ENCODE measurements at regions not wholly inside any gene's neighbourhood (a gene's known extent, or its start where the extent isn't known, plus 50 kb on each side); places are given as distances from the start of the nearest gene placed in this dataset.

DNA sequence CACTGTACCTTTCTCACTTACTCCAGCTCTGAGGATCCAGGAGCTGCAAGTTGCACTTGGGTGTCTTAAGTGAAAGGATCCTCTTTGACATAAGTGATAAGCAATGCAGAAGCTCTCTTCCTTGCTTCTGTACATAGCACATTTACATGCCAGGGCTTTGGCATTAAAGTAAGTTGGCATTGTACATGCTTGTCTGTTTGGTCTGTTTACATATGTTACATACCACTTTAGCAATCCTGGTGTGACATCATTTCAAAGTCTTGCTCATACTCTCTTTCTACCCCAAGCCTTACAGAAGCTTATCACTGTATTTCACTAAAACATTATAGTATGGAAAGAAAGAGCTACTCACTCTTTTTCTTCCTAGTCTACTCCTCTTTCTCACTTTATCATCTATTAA, 2548.3 kb downstream of the ARAP2 start:
- no peak overlapping the region for H3K4me3 ChIP-seq
- H3K36me3 ChIP-seq = no peaks in the 10 kb centered on the region
- intact Hi-C loops (cut with DNase I) = no loop called here
- no peak overlapping the region for H3K27ac ChIP-seq
- ATAC-seq (no peak), DNase-seq (no peak)
- no peaks in the 10 kb centered on the region for H3K4me1 ChIP-seq
- H3K27me3 ChIP-seq = no peaks in the 10 kb centered on the region
- TF ChIP-seq, protein P1, sequence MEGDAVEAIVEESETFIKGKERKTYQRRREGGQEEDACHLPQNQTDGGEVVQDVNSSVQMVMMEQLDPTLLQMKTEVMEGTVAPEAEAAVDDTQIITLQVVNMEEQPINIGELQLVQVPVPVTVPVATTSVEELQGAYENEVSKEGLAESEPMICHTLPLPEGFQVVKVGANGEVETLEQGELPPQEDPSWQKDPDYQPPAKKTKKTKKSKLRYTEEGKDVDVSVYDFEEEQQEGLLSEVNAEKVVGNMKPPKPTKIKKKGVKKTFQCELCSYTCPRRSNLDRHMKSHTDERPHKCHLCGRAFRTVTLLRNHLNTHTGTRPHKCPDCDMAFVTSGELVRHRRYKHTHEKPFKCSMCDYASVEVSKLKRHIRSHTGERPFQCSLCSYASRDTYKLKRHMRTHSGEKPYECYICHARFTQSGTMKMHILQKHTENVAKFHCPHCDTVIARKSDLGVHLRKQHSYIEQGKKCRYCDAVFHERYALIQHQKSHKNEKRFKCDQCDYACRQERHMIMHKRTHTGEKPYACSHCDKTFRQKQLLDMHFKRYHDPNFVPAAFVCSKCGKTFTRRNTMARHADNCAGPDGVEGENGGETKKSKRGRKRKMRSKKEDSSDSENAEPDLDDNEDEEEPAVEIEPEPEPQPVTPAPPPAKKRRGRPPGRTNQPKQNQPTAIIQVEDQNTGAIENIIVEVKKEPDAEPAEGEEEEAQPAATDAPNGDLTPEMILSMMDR (IDR thresholded peaks at IDR 0.05) = no peak
- H3K9me3 ChIP-seq = peaks cover 0 to 38% (median 0%) of the 10 kb centered on the region in 11 donors

DNA sequence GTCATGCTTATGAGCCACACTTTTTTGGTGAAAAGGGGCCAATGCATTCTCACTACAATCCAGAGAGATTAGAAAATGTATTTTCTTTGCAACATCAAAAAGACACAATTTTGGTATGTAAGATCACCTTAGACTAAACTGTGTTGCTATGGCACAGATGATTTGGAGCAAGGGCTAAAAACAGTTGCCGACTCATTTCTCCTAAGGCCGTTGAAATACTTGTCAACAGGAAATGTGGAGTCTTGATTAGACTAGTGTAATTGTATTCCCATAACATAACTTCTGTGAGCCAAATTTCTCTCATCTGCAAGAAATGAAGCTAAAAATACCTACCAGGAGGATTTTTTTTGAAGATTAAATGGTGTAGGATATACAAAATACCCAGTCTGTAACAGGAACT, 2547.7 kb downstream of the ARAP2 start:
- no peaks in the 10 kb centered on the region for H3K4me1 ChIP-seq
- peaks cover 0 to 38% (median 2%) of the 10 kb centered on the region in 11 donors for H3K9me3 ChIP-seq
- TF ChIP-seq, protein P1 (IDR thresholded peaks at IDR 0.05) = no peak
- WGBS, 2 donors = 9 to 11% methylated on average over 2 of the region's 2 CpGs
- H3K27me3 ChIP-seq = no peaks in the 10 kb centered on the region
- no peak for DNase-seq
- no peak overlapping the region for H3K4me3 ChIP-seq
- H3K36me3 ChIP-seq = no peaks in the 10 kb centered on the region
- no peak overlapping the region for H3K27ac ChIP-seq
- intact Hi-C loops (cut with DNase I) = no loop called here
- no peak for ATAC-seq

DNA sequence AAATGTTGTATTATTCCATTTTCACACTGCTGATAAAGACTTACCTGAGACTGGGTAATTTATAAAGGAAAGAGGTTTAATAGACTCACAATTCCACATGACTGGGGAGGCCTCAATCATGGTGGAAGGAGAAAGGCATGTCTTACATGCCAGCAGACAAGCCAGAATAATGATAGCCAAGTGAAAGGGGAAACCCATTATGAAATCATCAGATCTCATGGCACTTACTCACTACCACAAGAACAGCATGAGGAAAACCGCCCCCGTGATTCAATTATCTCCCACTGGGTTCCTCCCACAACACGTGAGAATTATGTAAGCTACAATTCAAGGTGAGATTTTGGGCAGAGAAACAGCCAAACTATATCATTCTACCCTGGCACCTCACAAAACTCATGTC, 2535.1 kb downstream of the ARAP2 start:
- Histone ChIP-seq H3K27ac (no peak overlapping the region), H3K4me3 (no peak overlapping the region), H3K4me1 (no peaks in the 10 kb centered on the region), H3K27me3 (no peaks in the 10 kb centered on the region), H3K9me3 (peaks cover 0 to 53% (median 6%) of the 10 kb centered on the region in 11 donors), H3K36me3 (no peaks in the 10 kb centered on the region)
- ATAC-seq = no peak
- 76 to 78% methylated on average over 3 of the region's 3 CpGs for WGBS, 2 donors
- no peak for DNase-seq
- intact Hi-C loops (cut with DNase I) = no loop called here
- TF ChIP-seq, protein P1 (IDR thresholded peaks at IDR 0.05) = no peak

DNA sequence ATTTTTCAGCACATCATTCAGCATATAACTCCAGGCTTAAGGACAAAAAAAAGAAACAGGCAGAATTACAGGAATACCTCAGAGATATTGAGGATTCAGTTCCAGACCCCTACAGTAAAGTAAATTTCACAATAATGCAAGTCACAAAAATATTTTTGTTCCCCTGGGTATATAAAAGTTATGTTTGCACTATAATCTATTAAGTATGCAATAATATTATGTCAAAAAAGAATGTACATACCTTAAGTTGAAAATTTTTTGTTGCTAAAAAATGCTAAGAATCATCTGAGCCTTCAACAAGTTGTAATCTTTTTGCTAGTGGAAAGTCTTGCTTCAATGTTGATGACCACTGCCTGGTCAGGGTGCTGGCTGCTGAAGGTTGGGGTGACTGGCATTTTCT, 2532.5 kb downstream of the ARAP2 start:
- no peak overlapping the region for H3K4me3 ChIP-seq
- H3K4me1 ChIP-seq = no peaks in the 10 kb centered on the region
- intact Hi-C loops (cut with DNase I) = no loop called here
- H3K36me3 ChIP-seq = no peaks in the 10 kb centered on the region
- no peak for DNase-seq
- TF ChIP-seq, protein P1 (IDR thresholded peaks at IDR 0.05) = no peak
- no peaks in the 10 kb centered on the region for H3K27me3 ChIP-seq
- H3K27ac ChIP-seq = no peak overlapping the region
- ATAC-seq = no peak
- H3K9me3 ChIP-seq = peaks cover 0 to 29% (median 4%) of the 10 kb centered on the region in 11 donors

DNA sequence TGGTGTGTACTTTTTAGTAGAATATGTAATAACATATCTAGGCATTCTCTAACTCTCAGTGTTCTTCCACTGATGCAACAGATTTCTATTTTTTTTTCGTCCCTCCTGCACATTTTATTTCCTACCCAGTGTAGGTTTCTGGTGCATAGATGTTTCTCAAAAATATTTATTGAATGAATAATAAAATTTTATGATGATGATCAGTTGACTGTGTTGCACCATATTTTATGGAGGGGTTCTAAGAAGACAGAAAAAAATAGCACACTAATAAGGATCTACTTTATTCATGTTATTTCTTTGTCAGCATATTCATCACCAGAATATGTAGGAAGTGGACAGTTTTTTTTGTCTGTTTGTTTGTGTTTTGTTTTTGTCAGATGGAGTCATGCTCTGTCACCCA, 2529.3 kb downstream of the ARAP2 start:
- TF ChIP-seq, protein P1 (IDR thresholded peaks at IDR 0.05) = no peak
- Histone ChIP-seq H3K27me3 (no peaks in the 10 kb centered on the region), H3K4me1 (no peaks in the 10 kb centered on the region), H3K4me3 (no peak overlapping the region), H3K36me3 (no peaks in the 10 kb centered on the region), H3K27ac (no peak overlapping the region), H3K9me3 (peaks cover 0 to 19% (median 0%) of the 10 kb centered on the region in 11 donors)
- WGBS, 2 donors = 73 to 76% methylated on average over 1 of the region's 1 CpG
- intact Hi-C loops (cut with DNase I) = no loop called here
- DNase-seq (no peak), ATAC-seq (no peak)
